ENCODE measurements at regions not wholly inside any gene's neighbourhood (a gene's known extent, or its start where the extent isn't known, plus 50 kb on each side); places are given as distances from the start of the nearest gene placed in this dataset.

GRCh38 chr6:165949324-165949723 is 218.3 kb downstream of the TBXT start:
- ATAC-seq (ENCODE audit: insufficient read depth, low FRiP score) (no peak), DNase-seq (no peak)
- no peak overlapping the region for H3K9ac ChIP-seq (ENCODE audit: insufficient read depth in 1 of 2, low read length in 2 of 2)

GRCh38 chr6:165944002-165944466 is 223.6 kb downstream of the TBXT start:
- Histone ChIP-seq H3K4me1 (ENCODE audit: control insufficient read depth in 5 of 5, insufficient read depth in 5 of 5, low read length in 5 of 5) (peaks cover 0 to 1% (median 0%) of the 10 kb centered on the region in 5 donors), H3K27ac (ENCODE audit: low read depth in 1 of 2, low read length in 1 of 2) (no peak overlapping the region), H3K36me3 (ENCODE audit: control insufficient read depth in 4 of 4, insufficient read depth in 4 of 4, low read length in 4 of 4) (no peaks in the 10 kb centered on the region), H3K27me3 (ENCODE audit: control insufficient read depth in 3 of 3, insufficient read depth in 3 of 3, low read length in 2 of 3) (no peaks in the 10 kb centered on the region), H3K9ac (ENCODE audit: insufficient read depth in 1 of 2, low read length in 2 of 2) (no peak overlapping the region), H3K4me3 (no peak overlapping the region), H3K9me3 (ENCODE audit: control insufficient read depth in 4 of 4, insufficient read depth in 3 of 4, low read length in 3 of 4) (peaks cover 0 to 12% (median 0%) of the 10 kb centered on the region in 4 donors)
- TF ChIP-seq CTCF (IDR thresholded peaks at IDR 0.05; ENCODE audit: control extremely low read depth, extremely low read depth) = no peak
- DNase-seq = no peak
- ATAC-seq (ENCODE audit: insufficient read depth, low FRiP score) = no peak
- WGBS, 2 donors = 94 to 95% methylated on average over 2 of the region's 2 CpGs

More at GRCh38 chr6:165949324-165949723, 218.3 kb downstream of the TBXT start:
- H3K27ac ChIP-seq (ENCODE audit: low read depth in 1 of 2, low read length in 1 of 2) = no peak overlapping the region
- H3K4me3 ChIP-seq = no peak overlapping the region
- TF ChIP-seq CTCF (IDR thresholded peaks at IDR 0.05; ENCODE audit: control extremely low read depth, extremely low read depth) = no peak
- H3K4me1 ChIP-seq (ENCODE audit: control insufficient read depth in 5 of 5, insufficient read depth in 5 of 5, low read length in 5 of 5) = peaks cover 0 to 1% (median 0%) of the 10 kb centered on the region in 5 donors
- H3K9me3 ChIP-seq (ENCODE audit: control insufficient read depth in 4 of 4, insufficient read depth in 3 of 4, low read length in 3 of 4) = peaks cover 0 to 12% (median 0%) of the 10 kb centered on the region in 4 donors
- H3K36me3 ChIP-seq (ENCODE audit: control insufficient read depth in 4 of 4, insufficient read depth in 4 of 4, low read length in 4 of 4) = no peaks in the 10 kb centered on the region
- no peaks in the 10 kb centered on the region for H3K27me3 ChIP-seq (ENCODE audit: control insufficient read depth in 3 of 3, insufficient read depth in 3 of 3, low read length in 2 of 3)
- 71 to 87% methylated on average over 12 of the region's 12 CpGs for WGBS, 2 donors

- 85 to 88% methylated on average over 4 of the region's 4 CpGs for WGBS, 2 donors
- Histone ChIP-seq H3K9ac (ENCODE audit: insufficient read depth in 1 of 2, low read length in 2 of 2) (no peak overlapping the region), H3K36me3 (ENCODE audit: control insufficient read depth in 4 of 4, insufficient read depth in 4 of 4, low read length in 4 of 4) (no peaks in the 10 kb centered on the region), H3K9me3 (ENCODE audit: control insufficient read depth in 4 of 4, insufficient read depth in 3 of 4, low read length in 3 of 4) (peaks cover 0 to 8% (median 0%) of the 10 kb centered on the region in 4 donors), H3K4me3 (no peak overlapping the region), H3K4me1 (ENCODE audit: control insufficient read depth in 5 of 5, insufficient read depth in 5 of 5, low read length in 5 of 5) (peaks cover 0 to 1% (median 0%) of the 10 kb centered on the region in 5 donors), H3K27ac (ENCODE audit: low read depth in 1 of 2, low read length in 1 of 2) (no peak overlapping the region), H3K27me3 (ENCODE audit: control insufficient read depth in 3 of 3, insufficient read depth in 3 of 3, low read length in 2 of 3) (no peaks in the 10 kb centered on the region)
- ATAC-seq (ENCODE audit: insufficient read depth, low FRiP score) (no peak), DNase-seq (no peak)
- TF ChIP-seq CTCF (IDR thresholded peaks at IDR 0.05; ENCODE audit: control extremely low read depth, extremely low read depth) = no peak
Observed at GRCh38 chr6:165941786-165942185, 225.9 kb downstream of the TBXT start.

GRCh38 chr6:165941249-165941775 is 226.3 kb downstream of the TBXT start:
- 82 to 88% methylated on average over 5 of the region's 5 CpGs for WGBS, 2 donors
- no peak for ATAC-seq (ENCODE audit: insufficient read depth, low FRiP score)
- Histone ChIP-seq H3K9me3 (ENCODE audit: control insufficient read depth in 4 of 4, insufficient read depth in 3 of 4, low read length in 3 of 4) (peaks cover 0 to 8% (median 0%) of the 10 kb centered on the region in 4 donors), H3K4me1 (ENCODE audit: control insufficient read depth in 5 of 5, insufficient read depth in 5 of 5, low read length in 5 of 5) (peaks cover 0 to 1% (median 0%) of the 10 kb centered on the region in 5 donors), H3K27me3 (ENCODE audit: control insufficient read depth in 3 of 3, insufficient read depth in 3 of 3, low read length in 2 of 3) (no peaks in the 10 kb centered on the region), H3K9ac (ENCODE audit: insufficient read depth in 1 of 2, low read length in 2 of 2) (no peak overlapping the region), H3K27ac (ENCODE audit: low read depth in 1 of 2, low read length in 1 of 2) (no peak overlapping the region), H3K36me3 (ENCODE audit: control insufficient read depth in 4 of 4, insufficient read depth in 4 of 4, low read length in 4 of 4) (no peaks in the 10 kb centered on the region), H3K4me3 (no peak overlapping the region)
- no peak for DNase-seq
- TF ChIP-seq CTCF (IDR thresholded peaks at IDR 0.05; ENCODE audit: control extremely low read depth, extremely low read depth) = no peak
